Endodermal cell (in vitro differentiated cells): ENCODE measurements at regions not wholly inside any gene's neighbourhood (a gene's known extent, or its start where the extent isn't known, plus 50 kb on each side); places are given as distances from the start of the nearest gene placed in this dataset.

Experiments
- DNase-seq: peaks from one replicate; pipeline ENCODE4 v3.0.0-alpha.2; 2017
- H3K27ac ChIP-seq: 2 replicates; pipeline ENCODE4 v1.5.1; 2013; ENCODE audit warnings: mild to moderate bottlenecking, low read depth, low read length, moderate library complexity
- H3K27me3 ChIP-seq: 2 replicates; pipeline ENCODE4 v1.6.1; 2013; ENCODE audit warnings: mild to moderate bottlenecking, low read length, moderate library complexity; ENCODE audit not compliant: insufficient read depth, control insufficient read depth, poor library complexity, severe bottlenecking
- H3K36me3 ChIP-seq: 2 replicates; pipeline ENCODE4 v1.7.0; 2013; ENCODE audit warnings: mild to moderate bottlenecking, low read length, moderate library complexity; ENCODE audit not compliant: control insufficient read depth, insufficient read depth
- H3K4me1 ChIP-seq: one replicate; pipeline ENCODE4 v1.7.0; 2013; ENCODE audit warnings: low read length; ENCODE audit not compliant: control insufficient read depth, insufficient read depth
- H3K4me3 ChIP-seq: 2 replicates; pipeline ENCODE4 v1.5.1; 2013; ENCODE audit warnings: mild to moderate bottlenecking, low read length, moderate library complexity
- H3K9ac ChIP-seq: 2 replicates; pipeline ENCODE4 v1.6.1; 2013; ENCODE audit warnings: mild to moderate bottlenecking, low read length, moderate library complexity; ENCODE audit not compliant: poor library complexity, severe bottlenecking; ENCODE audit errors: extremely low read depth
- H3K9me3 ChIP-seq: 2 replicates; pipeline ENCODE4 v1.6.1; 2013; ENCODE audit warnings: mild to moderate bottlenecking, low read length, moderate library complexity; ENCODE audit not compliant: control insufficient read depth
- H3K27ac Mint-ChIP-seq: 2 replicates; pipeline ENCODE4 v1.8.0; 2020; ENCODE audit warnings: mixed read lengths
- H3K27me3 Mint-ChIP-seq: 2 replicates; pipeline ENCODE4 v1.8.0; 2021; ENCODE audit warnings: mild to moderate bottlenecking, mixed read lengths; ENCODE audit not compliant: insufficient read depth
- H3K36me3 Mint-ChIP-seq: 2 replicates; pipeline ENCODE4 v1.8.0; 2020; ENCODE audit warnings: low read depth, mixed read lengths
- H3K4me1 Mint-ChIP-seq: 2 replicates; pipeline ENCODE4 v1.8.0; 2020; ENCODE audit warnings: mixed read lengths
- H3K4me3 Mint-ChIP-seq: 2 replicates; pipeline ENCODE4 v1.8.0; 2020; ENCODE audit warnings: mild to moderate bottlenecking, moderate library complexity, mixed read lengths
- H3K9me3 Mint-ChIP-seq: 2 replicates; pipeline ENCODE4 v1.8.0; 2020; ENCODE audit warnings: mild to moderate bottlenecking, mixed read lengths
- WGBS, 2 experiments: methylation state at CpG; one replicate each; pipeline versions ENCODE4 v1.1.5 to v1.1.7; 2013; ENCODE audit warnings: missing lambda C conversion rate in 2 of 2, mixed read lengths in 1 of 2; ENCODE audit not compliant: insufficient coverage in 1 of 2, insufficient read length in 1 of 2; 5-methylcytosine and 5-hydroxymethylcytosine counted together
- TF ChIP-seq, protein P1 (sequence below): fragments of 200-600 bp; sonication (generic); conservative IDR thresholded peaks from 2 replicates; pipeline ENCODE4 v1.5.0; 2021; ENCODE audit warnings: antibody characterized with exemption, mild to moderate bottlenecking

DNA sequence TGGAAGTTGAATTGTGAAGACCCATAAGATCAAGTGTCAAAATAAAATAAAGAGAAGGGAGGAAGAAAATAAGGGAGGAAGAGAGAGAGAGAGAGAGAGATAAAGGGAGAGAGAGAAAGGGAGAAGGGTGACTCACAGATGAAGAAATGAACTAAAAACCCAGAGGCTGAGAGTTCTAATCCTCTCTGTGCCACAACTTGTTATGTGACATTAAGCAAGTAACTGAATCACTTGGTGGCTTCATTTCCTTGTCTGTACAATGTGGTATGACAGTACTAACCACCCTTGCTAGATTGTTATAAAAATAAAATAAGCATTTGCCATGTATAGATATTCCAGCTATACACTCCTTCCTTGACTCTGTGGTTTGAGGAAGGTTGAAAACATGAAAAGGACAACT lies 189.0 kb upstream of the FRMD6 start:
- no peaks in the 10 kb centered on the region for H3K27me3 Mint-ChIP-seq

DNA sequence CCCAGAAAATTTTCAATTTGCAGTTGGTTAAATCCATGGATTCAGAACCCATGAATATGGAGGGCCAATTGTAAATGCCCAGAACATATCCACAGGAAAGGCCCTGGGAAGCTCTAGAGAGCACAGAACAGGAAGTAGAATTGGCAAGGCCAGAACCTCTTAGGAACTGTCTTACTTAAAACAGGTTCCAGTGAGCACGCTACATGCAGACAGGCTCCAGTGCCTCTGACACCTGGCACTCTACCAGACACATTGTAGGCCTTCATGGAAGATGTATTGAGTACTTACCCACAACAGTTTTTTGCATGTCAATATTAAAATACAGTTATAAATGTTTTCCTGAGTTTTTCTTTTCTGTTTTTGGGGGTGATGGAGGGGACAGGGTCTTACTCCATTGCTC lies 188.2 kb upstream of the FRMD6 start:
- no peak overlapping the region for H3K4me3 ChIP-seq
- Mint-ChIP-seq H3K4me1 (peaks cover 18% of the 10 kb centered on the region), H3K27me3 (no peaks in the 10 kb centered on the region), H3K27ac (no peak overlapping the region), H3K36me3 (peaks cover 3% of the 10 kb centered on the region), H3K9me3 (peaks cover 13% of the 10 kb centered on the region), H3K4me3 (no peak overlapping the region)
- no peaks in the 10 kb centered on the region for H3K27me3 ChIP-seq
- H3K4me1 ChIP-seq = peaks cover 17% of the 10 kb centered on the region
- 100% methylated on average over 1 of the region's 1 CpG for WGBS, 2 experiments
- no peak overlapping the region for H3K9ac ChIP-seq
- TF ChIP-seq, protein P1, sequence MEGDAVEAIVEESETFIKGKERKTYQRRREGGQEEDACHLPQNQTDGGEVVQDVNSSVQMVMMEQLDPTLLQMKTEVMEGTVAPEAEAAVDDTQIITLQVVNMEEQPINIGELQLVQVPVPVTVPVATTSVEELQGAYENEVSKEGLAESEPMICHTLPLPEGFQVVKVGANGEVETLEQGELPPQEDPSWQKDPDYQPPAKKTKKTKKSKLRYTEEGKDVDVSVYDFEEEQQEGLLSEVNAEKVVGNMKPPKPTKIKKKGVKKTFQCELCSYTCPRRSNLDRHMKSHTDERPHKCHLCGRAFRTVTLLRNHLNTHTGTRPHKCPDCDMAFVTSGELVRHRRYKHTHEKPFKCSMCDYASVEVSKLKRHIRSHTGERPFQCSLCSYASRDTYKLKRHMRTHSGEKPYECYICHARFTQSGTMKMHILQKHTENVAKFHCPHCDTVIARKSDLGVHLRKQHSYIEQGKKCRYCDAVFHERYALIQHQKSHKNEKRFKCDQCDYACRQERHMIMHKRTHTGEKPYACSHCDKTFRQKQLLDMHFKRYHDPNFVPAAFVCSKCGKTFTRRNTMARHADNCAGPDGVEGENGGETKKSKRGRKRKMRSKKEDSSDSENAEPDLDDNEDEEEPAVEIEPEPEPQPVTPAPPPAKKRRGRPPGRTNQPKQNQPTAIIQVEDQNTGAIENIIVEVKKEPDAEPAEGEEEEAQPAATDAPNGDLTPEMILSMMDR = no peak
- no peak for DNase-seq
- H3K9me3 ChIP-seq = peaks cover 10% of the 10 kb centered on the region
- H3K27ac ChIP-seq = no peak overlapping the region
- no peaks in the 10 kb centered on the region for H3K36me3 ChIP-seq

More for the DNA sequence above, 189.0 kb upstream of the FRMD6 start:
- Histone ChIP-seq H3K36me3 (no peaks in the 10 kb centered on the region), H3K9ac (no peak overlapping the region), H3K27me3 (no peaks in the 10 kb centered on the region), H3K4me3 (no peak overlapping the region), H3K4me1 (peaks cover 21% of the 10 kb centered on the region), H3K27ac (no peak overlapping the region), H3K9me3 (peaks cover 9% of the 10 kb centered on the region)
- Mint-ChIP-seq H3K36me3 (peaks cover 3% of the 10 kb centered on the region), H3K9me3 (peaks cover 8% of the 10 kb centered on the region), H3K4me1 (peaks cover 25% of the 10 kb centered on the region), H3K27ac (no peak overlapping the region), H3K4me3 (no peak overlapping the region)
- no peak for DNase-seq
- TF ChIP-seq, protein P1 = no peak

DNA sequence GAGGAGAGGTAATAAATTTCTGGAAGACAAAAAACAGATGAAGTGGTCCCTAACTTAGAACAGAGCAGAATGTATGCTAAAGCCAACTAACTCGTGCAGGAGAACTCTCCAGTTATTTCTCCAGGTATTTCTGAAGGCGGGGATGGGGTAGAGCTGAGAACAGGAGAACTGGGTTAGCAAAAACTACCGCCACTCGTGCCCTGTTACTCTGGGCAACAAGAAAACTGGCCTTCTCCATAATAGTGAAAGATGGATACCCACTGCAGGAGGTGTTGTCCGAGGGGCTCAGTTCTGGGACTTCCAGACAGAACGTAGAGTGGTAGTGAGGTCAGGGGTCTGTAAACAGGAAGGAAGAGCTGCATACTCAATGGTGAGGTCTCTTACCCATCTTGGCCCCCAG lies 187.3 kb upstream of the FRMD6 start:
- Mint-ChIP-seq H3K27me3 (no peaks in the 10 kb centered on the region), H3K9me3 (peaks cover 17% of the 10 kb centered on the region), H3K27ac (no peak overlapping the region), H3K4me1 (peaks cover 9% of the 10 kb centered on the region), H3K36me3 (peaks cover 3% of the 10 kb centered on the region), H3K4me3 (no peak overlapping the region)
- TF ChIP-seq, protein P1 = no peak
- H3K9me3 ChIP-seq = peaks cover 17% of the 10 kb centered on the region
- H3K36me3 ChIP-seq = no peaks in the 10 kb centered on the region
- H3K9ac ChIP-seq = no peak overlapping the region
- DNase-seq = no peak
- peaks cover 11% of the 10 kb centered on the region for H3K4me1 ChIP-seq
- 94 to 97% methylated on average over 6 of the region's 6 CpGs for WGBS, 2 experiments
- no peak overlapping the region for H3K27ac ChIP-seq
- H3K4me3 ChIP-seq = no peak overlapping the region
- H3K27me3 ChIP-seq = no peaks in the 10 kb centered on the region
